ENCODE measurements at regions not wholly inside any gene's neighbourhood (a gene's known extent, or its start where the extent isn't known, plus 50 kb on each side); places are given as distances from the start of the nearest gene placed in this dataset.

DNA sequence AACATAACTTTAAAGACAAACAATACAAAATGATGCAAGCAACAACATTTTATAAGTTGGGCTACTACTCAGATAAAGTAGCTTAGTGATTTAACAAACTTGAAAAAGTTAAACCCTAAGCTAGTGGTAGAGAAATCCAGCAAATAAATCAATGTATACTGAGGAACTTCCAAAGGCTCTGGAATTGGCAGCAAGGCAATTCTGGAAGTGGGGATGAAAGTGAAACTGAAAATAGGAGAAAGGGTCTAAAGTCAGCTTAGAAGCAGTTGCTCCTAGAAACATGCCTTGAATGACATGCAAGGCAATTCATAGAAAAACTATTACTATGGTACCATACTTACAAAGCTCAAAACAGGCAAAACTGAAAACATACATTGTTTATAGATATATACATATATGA lies 90.0 kb upstream of the CAMK1G start:
- Histone ChIP-seq H3K9me3 (ENCODE audit: insufficient read depth, low read depth, low read length) (no peaks in the 10 kb centered on the region), H3K79me2 (ENCODE audit: insufficient read depth, low read length) (no peaks in the 10 kb centered on the region), H3K36me3 (ENCODE audit: insufficient read depth, low read length) (no peaks in the 10 kb centered on the region), H2AFZ (ENCODE audit: low read length) (no peak overlapping the region), H3K4me1 (ENCODE audit: insufficient read depth, low read length, poor library complexity, severe bottlenecking) (no peaks in the 10 kb centered on the region), H3K27me3 (ENCODE audit: insufficient read depth, low read length, poor library complexity, severe bottlenecking) (no peaks in the 10 kb centered on the region), H3K4me3 (ENCODE audit: low read length, poor library complexity, severe bottlenecking) (no peak overlapping the region), H3F3A (ENCODE audit: low read depth) (no peaks in the 10 kb centered on the region), H3K4me2 (ENCODE audit: low read depth, low read length, poor library complexity, severe bottlenecking) (no peak overlapping the region), H3K9me2 (replicated peaks; ENCODE audit: low read depth, low read length) (no peaks in the 10 kb centered on the region), H4K20me1 (ENCODE audit: insufficient read depth, low read length, poor library complexity, severe bottlenecking) (no peaks in the 10 kb centered on the region), H3K9ac (ENCODE audit: low read depth, low read length, poor library complexity, severe bottlenecking) (no peak overlapping the region)
- no peak for TF ChIP-seq EZH2phosphoT487 (IDR thresholded peaks at IDR 0.05; ENCODE audit: borderline replicate concordance)
- TF ChIP-seq, protein P1, sequence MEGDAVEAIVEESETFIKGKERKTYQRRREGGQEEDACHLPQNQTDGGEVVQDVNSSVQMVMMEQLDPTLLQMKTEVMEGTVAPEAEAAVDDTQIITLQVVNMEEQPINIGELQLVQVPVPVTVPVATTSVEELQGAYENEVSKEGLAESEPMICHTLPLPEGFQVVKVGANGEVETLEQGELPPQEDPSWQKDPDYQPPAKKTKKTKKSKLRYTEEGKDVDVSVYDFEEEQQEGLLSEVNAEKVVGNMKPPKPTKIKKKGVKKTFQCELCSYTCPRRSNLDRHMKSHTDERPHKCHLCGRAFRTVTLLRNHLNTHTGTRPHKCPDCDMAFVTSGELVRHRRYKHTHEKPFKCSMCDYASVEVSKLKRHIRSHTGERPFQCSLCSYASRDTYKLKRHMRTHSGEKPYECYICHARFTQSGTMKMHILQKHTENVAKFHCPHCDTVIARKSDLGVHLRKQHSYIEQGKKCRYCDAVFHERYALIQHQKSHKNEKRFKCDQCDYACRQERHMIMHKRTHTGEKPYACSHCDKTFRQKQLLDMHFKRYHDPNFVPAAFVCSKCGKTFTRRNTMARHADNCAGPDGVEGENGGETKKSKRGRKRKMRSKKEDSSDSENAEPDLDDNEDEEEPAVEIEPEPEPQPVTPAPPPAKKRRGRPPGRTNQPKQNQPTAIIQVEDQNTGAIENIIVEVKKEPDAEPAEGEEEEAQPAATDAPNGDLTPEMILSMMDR (conservative IDR thresholded peaks at IDR 0.05; ENCODE audit: low read length) = no peak

- TF ChIP-seq, protein P1 (conservative IDR thresholded peaks at IDR 0.05; ENCODE audit: low read length) = no peak
- no peak for TF ChIP-seq EZH2phosphoT487 (IDR thresholded peaks at IDR 0.05; ENCODE audit: borderline replicate concordance)
- no peaks in the 10 kb centered on the region for H3F3A ChIP-seq (ENCODE audit: low read depth)
- no peak overlapping the region for H3K4me3 ChIP-seq (ENCODE audit: low read length, poor library complexity, severe bottlenecking)
- H2AFZ ChIP-seq (ENCODE audit: low read length) = no peak overlapping the region
- no peak overlapping the region for H3K9ac ChIP-seq (ENCODE audit: low read depth, low read length, poor library complexity, severe bottlenecking)
- H3K9me2 ChIP-seq (replicated peaks; ENCODE audit: low read depth, low read length) = no peaks in the 10 kb centered on the region
- no peaks in the 10 kb centered on the region for H3K27me3 ChIP-seq (ENCODE audit: insufficient read depth, low read length, poor library complexity, severe bottlenecking)
- H3K4me1 ChIP-seq (ENCODE audit: insufficient read depth, low read length, poor library complexity, severe bottlenecking) = no peaks in the 10 kb centered on the region
- H3K9me3 ChIP-seq (ENCODE audit: insufficient read depth, low read depth, low read length) = no peaks in the 10 kb centered on the region
- H3K36me3 ChIP-seq (ENCODE audit: insufficient read depth, low read length) = no peaks in the 10 kb centered on the region
- no peaks in the 10 kb centered on the region for H3K79me2 ChIP-seq (ENCODE audit: insufficient read depth, low read length)
- no peaks in the 10 kb centered on the region for H4K20me1 ChIP-seq (ENCODE audit: insufficient read depth, low read length, poor library complexity, severe bottlenecking)
- H3K4me2 ChIP-seq (ENCODE audit: low read depth, low read length, poor library complexity, severe bottlenecking) = no peak overlapping the region
Measured at GRCh38 chr1:209497729-209498128, 85.8 kb upstream of the CAMK1G start.

DNA sequence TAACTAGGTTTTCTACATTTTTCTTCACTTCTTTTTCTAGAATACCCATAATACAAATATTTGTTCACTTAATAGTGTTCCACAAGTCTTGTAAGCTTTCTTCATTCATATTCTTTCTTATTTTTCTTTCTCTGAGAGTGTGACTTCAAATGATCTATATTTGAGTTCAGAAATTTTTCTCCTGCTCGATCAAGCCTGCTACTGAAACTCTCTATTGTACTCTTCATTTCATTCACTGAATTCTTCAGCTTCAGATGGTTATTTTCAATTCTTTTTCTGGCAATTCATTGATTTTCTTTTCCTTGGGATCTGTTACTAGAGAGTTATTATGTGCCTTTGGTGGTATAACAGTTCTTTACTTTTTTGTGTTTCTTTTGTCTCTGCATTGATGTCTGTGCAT lies 82.5 kb upstream of the CAMK1G start:
- no peaks in the 10 kb centered on the region for H3K9me2 ChIP-seq (replicated peaks; ENCODE audit: low read depth, low read length)
- H3K4me1 ChIP-seq (ENCODE audit: insufficient read depth, low read length, poor library complexity, severe bottlenecking) = no peaks in the 10 kb centered on the region
- no peak overlapping the region for H3K9ac ChIP-seq (ENCODE audit: low read depth, low read length, poor library complexity, severe bottlenecking)
- H4K20me1 ChIP-seq (ENCODE audit: insufficient read depth, low read length, poor library complexity, severe bottlenecking) = no peaks in the 10 kb centered on the region
- no peaks in the 10 kb centered on the region for H3K27me3 ChIP-seq (ENCODE audit: insufficient read depth, low read length, poor library complexity, severe bottlenecking)
- TF ChIP-seq, protein P1 (conservative IDR thresholded peaks at IDR 0.05; ENCODE audit: low read length) = no peak
- TF ChIP-seq EZH2phosphoT487 (IDR thresholded peaks at IDR 0.05; ENCODE audit: borderline replicate concordance) = no peak
- no peaks in the 10 kb centered on the region for H3F3A ChIP-seq (ENCODE audit: low read depth)
- H3K36me3 ChIP-seq (ENCODE audit: insufficient read depth, low read length) = no peaks in the 10 kb centered on the region
- H3K4me2 ChIP-seq (ENCODE audit: low read depth, low read length, poor library complexity, severe bottlenecking) = no peak overlapping the region
- no peak overlapping the region for H2AFZ ChIP-seq (ENCODE audit: low read length)
- H3K9me3 ChIP-seq (ENCODE audit: insufficient read depth, low read depth, low read length) = no peaks in the 10 kb centered on the region
- H3K79me2 ChIP-seq (ENCODE audit: insufficient read depth, low read length) = no peaks in the 10 kb centered on the region
- no peak overlapping the region for H3K4me3 ChIP-seq (ENCODE audit: low read length, poor library complexity, severe bottlenecking)

Data from Loucy (cell line).